Calu3 (cell line): ENCODE measurements at regions not wholly inside any gene's neighbourhood (a gene's known extent, or its start where the extent isn't known, plus 50 kb on each side); places are given as distances from the start of the nearest gene placed in this dataset.

Source experiments
- BruUV-seq: library from RNA; stranded (reverse); fragments of 400-500 nt; replicated peaks from 2 replicates; lab custom pipeline; 2021; lab: Mats Ljungman, UMichigan
- CTCF ChIA-PET: fragments of 300-600 bp; sonication (Branson Sonifier 250); formaldehyde crosslinking; loops from one replicate; lab custom pipeline; 2022; ENCODE audit warnings: antibody characterized with exemption; lab: Charles Lee
- DNase-seq: peaks from one replicate; pipeline ENCODE4 v3.0.0; 2022
- H3K27ac Mint-ChIP-seq: one replicate; pipeline ENCODE4 v1.8.0; 2022; ENCODE audit warnings: mixed read lengths; ENCODE audit not compliant: unreplicated experiment
- H3K27me3 Mint-ChIP-seq: one replicate; pipeline ENCODE4 v1.8.0; 2022; ENCODE audit warnings: mixed read lengths; ENCODE audit not compliant: unreplicated experiment
- H3K36me3 Mint-ChIP-seq: one replicate; pipeline ENCODE4 v1.8.0; 2022; ENCODE audit warnings: mild to moderate bottlenecking, moderate library complexity, mixed read lengths; ENCODE audit not compliant: insufficient read depth, unreplicated experiment
- H3K4me1 Mint-ChIP-seq: one replicate; pipeline ENCODE4 v1.8.0; 2022; ENCODE audit warnings: mild to moderate bottlenecking, low read depth, mixed read lengths; ENCODE audit not compliant: unreplicated experiment
- H3K4me3 Mint-ChIP-seq: one replicate; pipeline ENCODE4 v1.8.0; 2022; ENCODE audit warnings: mild to moderate bottlenecking, low read depth, moderate library complexity, mixed read lengths; ENCODE audit not compliant: unreplicated experiment
- H3K9me3 Mint-ChIP-seq: one replicate; pipeline ENCODE4 v1.8.0; 2022; ENCODE audit warnings: low read depth, mixed read lengths; ENCODE audit not compliant: unreplicated experiment
- intact Hi-C: fragments of 100-400 bp; cut with micrococcal nuclease; formaldehyde crosslinking; loops from one replicate; pipeline ENCODE4 v1.10.0; 2022; ENCODE audit not compliant: unreplicated experiment
- TF ChIP-seq, protein P1 (sequence below): fragments of 200-600 bp; IDR thresholded peaks from one replicate; pipeline ENCODE4 v1.8.0; 2022; ENCODE audit warnings: antibody characterized with exemption; ENCODE audit not compliant: unreplicated experiment

DNA sequence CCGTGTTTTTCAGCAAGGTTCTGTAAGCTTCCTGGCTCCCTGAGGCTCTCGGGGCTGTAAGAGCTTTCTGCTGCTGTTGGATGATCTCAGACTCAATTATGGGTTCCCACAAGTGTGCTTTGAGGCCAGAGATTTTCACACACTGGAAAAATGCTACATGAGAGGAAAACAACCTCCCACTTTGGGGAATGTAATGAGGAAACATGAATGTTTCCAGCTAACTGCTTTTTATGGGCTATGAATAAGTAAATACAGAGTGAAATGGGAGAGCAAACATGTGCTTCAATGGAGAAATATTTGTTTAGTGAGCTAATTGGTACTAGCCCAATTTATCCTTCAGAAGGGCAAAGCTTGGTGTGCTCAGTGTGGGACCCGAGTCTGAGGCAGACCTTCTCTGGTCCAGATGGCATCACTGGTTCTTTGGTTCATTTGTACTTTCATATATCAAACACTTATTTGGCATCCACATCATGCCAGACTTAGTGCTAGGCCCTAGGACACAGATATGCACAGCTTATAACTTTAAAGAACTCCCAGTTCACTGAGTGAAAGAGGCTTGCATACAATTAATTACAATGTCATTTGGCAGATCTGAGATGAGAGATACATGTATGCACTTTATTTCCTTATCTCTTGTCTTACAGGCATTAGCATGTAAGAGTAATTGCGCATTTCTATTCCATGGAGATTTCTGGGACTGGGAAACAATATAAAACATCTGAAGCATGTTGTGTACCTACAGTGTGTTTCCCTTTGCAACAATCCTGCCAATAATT lies 248.8 kb downstream of the RDH14 start:
- H3K4me1 Mint-ChIP-seq = peaks cover 13% of the 10 kb centered on the region
- DNase-seq = no peak
- no peaks in the 10 kb centered on the region for H3K27me3 Mint-ChIP-seq
- H3K36me3 Mint-ChIP-seq = no peaks in the 10 kb centered on the region
- H3K4me3 Mint-ChIP-seq = no peak overlapping the region
- BruUV-seq = no TSS peak
- no peak overlapping the region for H3K27ac Mint-ChIP-seq
- H3K9me3 Mint-ChIP-seq = peaks cover 2% of the 10 kb centered on the region
- CTCF ChIA-PET = no interaction called here
- intact Hi-C loops = no loop called here
- TF ChIP-seq, protein P1, sequence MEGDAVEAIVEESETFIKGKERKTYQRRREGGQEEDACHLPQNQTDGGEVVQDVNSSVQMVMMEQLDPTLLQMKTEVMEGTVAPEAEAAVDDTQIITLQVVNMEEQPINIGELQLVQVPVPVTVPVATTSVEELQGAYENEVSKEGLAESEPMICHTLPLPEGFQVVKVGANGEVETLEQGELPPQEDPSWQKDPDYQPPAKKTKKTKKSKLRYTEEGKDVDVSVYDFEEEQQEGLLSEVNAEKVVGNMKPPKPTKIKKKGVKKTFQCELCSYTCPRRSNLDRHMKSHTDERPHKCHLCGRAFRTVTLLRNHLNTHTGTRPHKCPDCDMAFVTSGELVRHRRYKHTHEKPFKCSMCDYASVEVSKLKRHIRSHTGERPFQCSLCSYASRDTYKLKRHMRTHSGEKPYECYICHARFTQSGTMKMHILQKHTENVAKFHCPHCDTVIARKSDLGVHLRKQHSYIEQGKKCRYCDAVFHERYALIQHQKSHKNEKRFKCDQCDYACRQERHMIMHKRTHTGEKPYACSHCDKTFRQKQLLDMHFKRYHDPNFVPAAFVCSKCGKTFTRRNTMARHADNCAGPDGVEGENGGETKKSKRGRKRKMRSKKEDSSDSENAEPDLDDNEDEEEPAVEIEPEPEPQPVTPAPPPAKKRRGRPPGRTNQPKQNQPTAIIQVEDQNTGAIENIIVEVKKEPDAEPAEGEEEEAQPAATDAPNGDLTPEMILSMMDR = no peak

DNA sequence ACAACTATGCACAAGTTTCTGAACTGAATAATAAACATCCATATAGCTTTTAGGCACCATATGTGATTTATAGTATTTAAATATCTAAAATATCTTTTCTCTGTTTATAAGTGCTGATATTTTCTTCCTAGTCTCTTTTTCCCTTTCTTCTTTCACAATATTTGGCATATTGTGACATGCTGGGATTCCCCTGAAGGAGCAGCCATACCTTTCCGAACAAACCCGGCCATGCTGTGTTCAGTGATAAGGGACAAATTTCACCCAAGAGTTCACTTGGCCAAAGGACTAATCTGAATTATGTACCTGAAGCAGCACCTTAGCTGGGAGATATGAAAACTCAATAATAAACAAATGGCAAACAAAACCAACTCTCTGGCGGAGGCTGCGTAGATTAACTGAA lies 250.8 kb downstream of the RDH14 start:
- BruUV-seq = no TSS peak
- TF ChIP-seq, protein P1 = no peak
- Mint-ChIP-seq H3K4me3 (no peak overlapping the region), H3K36me3 (no peaks in the 10 kb centered on the region), H3K27ac (no peak overlapping the region), H3K9me3 (peaks cover 2% of the 10 kb centered on the region), H3K4me1 (peaks cover 13% of the 10 kb centered on the region), H3K27me3 (no peaks in the 10 kb centered on the region)
- DNase-seq = no peak
- intact Hi-C loops = no loop called here
- CTCF ChIA-PET = no interaction called here

DNA sequence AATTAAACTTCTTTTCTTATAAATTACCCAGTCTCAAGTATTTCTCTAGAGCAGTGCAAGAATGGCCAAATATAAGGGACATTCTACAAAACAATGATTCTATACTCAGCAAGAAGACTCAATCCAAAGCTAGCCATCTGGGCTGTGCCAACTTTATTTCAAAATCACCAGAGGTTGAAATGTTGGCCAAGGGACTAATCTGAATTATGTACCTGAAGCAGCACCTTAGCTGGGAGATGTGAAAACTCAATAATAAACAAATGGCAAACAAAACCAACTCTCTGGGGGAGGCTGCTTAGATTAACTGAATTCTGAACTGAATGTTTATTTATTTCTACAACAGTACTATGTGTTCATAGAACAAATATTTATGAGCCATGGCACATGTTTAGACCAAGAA lies 251.3 kb downstream of the RDH14 start:
- BruUV-seq = no TSS peak
- TF ChIP-seq, protein P1 = no peak
- peaks cover 13% of the 10 kb centered on the region for H3K4me1 Mint-ChIP-seq
- peaks cover 2% of the 10 kb centered on the region for H3K9me3 Mint-ChIP-seq
- H3K27me3 Mint-ChIP-seq = no peaks in the 10 kb centered on the region
- H3K36me3 Mint-ChIP-seq = no peaks in the 10 kb centered on the region
- DNase-seq = no peak
- no peak overlapping the region for H3K27ac Mint-ChIP-seq
- intact Hi-C loops = no loop called here
- H3K4me3 Mint-ChIP-seq = no peak overlapping the region
- CTCF ChIA-PET = no interaction called here

DNA sequence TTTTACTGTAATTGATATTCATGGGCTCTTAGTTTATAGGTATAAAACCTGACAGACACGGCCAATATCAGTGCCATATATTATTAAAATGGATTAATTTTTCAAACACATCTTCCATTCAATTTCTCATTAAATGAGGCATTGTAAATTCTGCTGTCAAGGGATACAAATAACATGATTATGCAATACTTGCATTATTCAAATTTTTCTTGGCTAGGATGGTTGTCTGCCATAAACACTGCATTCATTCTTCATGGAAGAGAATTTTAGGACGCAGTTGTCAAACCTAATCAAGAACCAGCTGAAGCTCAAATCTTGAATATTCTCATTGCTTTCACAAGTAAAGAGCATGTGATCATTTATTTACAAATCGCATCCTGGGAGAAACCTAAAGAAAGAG lies 255.6 kb downstream of the RDH14 start:
- Mint-ChIP-seq H3K36me3 (no peaks in the 10 kb centered on the region), H3K4me3 (no peak overlapping the region), H3K4me1 (no peaks in the 10 kb centered on the region), H3K27ac (no peak overlapping the region), H3K27me3 (no peaks in the 10 kb centered on the region), H3K9me3 (peaks cover 2% of the 10 kb centered on the region)
- no peak for DNase-seq
- TF ChIP-seq, protein P1 = no peak
- CTCF ChIA-PET = no interaction called here
- intact Hi-C loops = no loop called here
- BruUV-seq = no TSS peak
